RPMI8226 (cell line): ENCODE measurements at regions not wholly inside any gene's neighbourhood (a gene's known extent, or its start where the extent isn't known, plus 50 kb on each side); places are given as distances from the start of the nearest gene placed in this dataset.

Source experiments
- DNase-seq: peaks from one replicate; pipeline ENCODE4 v3.0.0-alpha.2; 2015

- no peak for DNase-seq
Measured at GRCh38 chr18:45119876-45120275, 439.2 kb downstream of the SETBP1 start.

DNA sequence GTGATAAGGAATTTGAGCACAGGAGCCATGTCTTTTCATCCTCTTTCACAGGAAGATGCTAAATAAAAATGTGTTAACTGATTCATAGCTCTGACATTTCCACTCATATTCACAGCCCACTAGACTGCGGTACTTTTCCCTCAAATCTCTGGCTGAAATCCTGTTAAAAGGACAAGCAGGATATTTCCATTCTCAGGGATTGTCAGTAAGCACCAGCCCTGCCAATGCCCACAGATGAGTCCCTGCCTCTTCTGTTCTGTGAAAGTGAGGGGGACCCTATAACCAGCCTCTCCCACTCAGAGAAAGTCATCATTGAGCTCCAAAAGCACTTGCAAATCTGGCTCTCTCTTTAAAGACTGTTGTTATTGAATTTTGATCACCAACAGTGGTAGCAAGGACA lies 440.5 kb downstream of the SETBP1 start:
- DNase-seq: no peak

DNA sequence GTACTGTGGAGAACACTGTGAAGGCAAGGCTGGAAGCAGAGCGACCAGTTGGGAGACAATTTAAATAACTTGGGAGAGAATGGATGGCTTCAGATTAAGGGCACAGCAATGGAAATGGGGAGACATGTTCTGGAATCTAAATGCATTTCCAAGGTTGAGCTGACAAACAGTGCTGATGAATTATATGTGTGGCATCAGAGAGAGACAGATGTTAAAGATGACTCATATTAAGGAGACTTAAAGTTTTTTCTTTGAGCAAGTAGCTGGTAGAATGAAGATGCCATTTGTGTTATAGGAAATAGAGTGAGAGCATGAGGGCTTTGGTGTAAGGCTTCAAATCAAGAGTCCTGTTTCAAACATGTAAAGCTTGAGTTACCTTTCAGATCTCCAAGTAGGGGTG lies 441.8 kb downstream of the SETBP1 start:
- DNase-seq: no peak

- DNase-seq: no peak
Measured at GRCh38 chr18:45127405-45127804, 446.7 kb downstream of the SETBP1 start.

GRCh38 chr18:45133276-45133675 lies 452.6 kb downstream of the SETBP1 start:
- DNase-seq: no peak

DNA sequence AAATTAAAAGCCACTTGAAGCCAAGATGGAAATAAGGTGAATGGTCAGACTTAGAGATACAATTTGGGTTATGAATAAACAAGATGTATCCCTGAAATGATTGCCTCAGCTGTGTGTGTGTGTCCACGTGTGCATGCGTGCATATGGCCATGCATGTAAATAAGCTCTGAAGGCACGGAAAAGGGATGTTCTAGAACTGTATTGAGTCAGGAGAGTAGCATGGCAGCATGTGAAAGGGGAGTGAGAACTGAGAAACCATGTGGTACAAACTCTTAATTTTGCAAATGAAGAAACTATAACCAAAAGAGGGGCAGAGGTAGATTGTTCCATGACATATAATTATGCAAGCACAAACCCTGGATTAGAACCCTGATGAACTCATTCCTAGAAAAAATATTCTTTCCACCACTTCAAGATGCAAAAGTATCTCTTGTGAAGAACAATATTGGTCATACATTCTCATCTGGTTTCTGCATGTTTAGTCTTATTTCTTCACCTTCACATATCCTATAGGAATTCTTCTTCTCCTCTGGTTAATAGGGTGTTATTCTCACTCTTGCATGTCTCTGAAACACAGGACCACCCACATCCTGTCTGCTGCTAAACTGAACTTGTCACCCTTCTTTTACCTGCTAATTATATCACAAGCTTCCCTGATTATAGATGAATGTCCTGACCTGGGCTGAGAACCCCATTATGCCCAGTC lies 455.8 kb downstream of the SETBP1 start:
- DNase-seq: no peak

- DNase-seq: no peak
Measured at GRCh38 chr18:45137087-45137419, 456.4 kb downstream of the SETBP1 start.

- DNase-seq: no peak
Measured at GRCh38 chr18:45139478-45139877, 458.8 kb downstream of the SETBP1 start.

DNA sequence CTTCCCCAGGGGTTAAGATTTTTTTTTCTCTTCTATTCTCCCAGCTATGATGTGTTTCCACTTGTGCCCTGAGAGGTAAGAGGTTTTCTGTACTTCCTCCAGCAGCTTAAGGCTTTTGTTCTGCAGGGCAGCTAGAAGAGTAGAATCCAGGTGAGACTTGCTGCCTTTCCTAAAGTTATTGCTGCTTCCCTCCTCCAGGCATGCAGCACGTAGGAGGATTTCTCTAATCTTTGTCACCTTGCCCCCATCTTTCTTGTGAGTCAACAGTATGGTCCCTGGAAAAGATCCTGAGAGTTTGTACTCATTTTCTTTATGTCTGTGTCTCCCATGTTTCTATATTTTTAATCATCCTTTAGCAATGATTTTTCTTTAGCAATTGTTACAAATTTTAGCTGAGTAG lies 462.2 kb downstream of the SETBP1 start:
- no peak for DNase-seq

GRCh38 chr18:45149712-45150111 lies 465.6 kb upstream of the SLC14A2 start:
- DNase-seq: no peak

DNA sequence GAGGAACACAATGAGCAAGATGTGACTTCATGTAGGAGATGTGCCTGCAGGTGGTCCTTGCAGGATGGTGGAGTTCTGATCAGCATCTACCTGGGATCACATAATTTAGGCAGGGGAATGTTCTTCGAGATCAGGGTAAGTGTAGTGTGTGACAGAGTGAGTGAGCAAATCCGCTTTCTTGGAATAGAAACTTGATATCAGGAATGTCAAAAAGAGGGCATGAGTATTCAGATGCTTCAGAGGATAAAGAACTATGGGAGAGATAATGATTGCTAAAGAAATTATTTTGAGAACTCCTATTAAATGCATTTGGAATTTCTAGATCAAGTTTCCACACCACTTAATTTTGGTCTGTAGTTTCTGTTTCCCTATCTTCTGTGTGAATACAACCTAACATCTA lies 463.6 kb upstream of the SLC14A2 start:
- no peak for DNase-seq

DNA sequence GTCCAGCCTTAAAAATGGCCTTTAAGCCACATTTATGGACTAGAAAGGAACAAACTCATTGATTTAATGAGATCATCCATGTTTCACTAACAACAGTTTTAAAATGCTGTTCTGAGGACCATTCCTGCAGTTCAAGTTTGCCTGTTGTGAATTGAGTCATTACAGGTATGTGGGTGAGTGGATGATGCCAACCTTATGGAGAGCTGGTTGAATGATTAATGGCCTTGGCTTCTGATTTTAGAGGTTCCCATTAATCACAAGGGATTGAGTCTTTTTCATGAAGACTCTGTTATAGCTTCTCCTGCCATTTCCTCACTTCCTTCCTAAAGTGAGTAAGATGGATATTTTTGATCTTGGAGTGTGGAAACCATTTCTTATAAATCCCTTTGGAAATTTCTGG lies 459.8 kb upstream of the SLC14A2 start:
- no peak for DNase-seq

DNA sequence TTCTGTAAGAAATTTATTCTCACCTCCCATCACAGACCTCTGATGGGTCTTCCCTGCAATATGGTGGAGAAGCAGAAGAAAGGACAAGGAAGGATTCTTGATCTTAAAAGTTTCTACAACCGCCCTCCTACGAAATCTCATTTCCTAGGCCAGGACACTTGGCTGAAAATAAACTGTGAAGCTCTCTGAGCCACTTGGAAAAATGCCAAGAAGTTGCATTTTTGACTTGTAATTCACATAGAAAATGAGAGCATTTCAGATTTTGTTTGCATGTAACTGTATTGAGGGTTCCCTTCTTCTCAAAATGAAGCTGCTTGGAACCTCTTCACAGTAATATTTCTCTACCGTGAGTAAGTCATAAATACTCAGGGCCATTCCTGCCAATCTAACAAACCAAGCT lies 458.3 kb upstream of the SLC14A2 start:
- DNase-seq: peak; percentile 21

- DNase-seq: no peak
Measured at GRCh38 chr18:45157576-45157975, 457.7 kb upstream of the SLC14A2 start.

DNA sequence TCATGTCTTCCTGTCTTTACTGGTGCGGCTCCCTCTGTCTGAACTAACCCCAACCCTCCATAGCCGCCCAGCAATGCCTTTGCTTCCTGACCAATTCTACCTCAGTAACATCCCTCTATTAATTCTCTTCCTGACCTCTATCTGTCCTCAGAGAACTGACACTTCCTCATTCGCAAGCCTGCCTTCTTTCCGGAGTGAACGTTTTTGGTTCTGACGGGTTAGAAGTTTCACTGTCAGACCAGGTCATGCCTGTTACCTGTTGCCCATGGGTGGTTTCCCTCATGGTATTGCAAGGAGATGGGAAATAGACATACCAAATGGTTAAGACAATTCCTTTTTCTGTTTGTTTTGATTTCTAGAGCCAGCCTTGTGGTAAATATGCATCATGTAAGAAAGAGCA lies 453.4 kb upstream of the SLC14A2 start:
- DNase-seq: no peak

DNA sequence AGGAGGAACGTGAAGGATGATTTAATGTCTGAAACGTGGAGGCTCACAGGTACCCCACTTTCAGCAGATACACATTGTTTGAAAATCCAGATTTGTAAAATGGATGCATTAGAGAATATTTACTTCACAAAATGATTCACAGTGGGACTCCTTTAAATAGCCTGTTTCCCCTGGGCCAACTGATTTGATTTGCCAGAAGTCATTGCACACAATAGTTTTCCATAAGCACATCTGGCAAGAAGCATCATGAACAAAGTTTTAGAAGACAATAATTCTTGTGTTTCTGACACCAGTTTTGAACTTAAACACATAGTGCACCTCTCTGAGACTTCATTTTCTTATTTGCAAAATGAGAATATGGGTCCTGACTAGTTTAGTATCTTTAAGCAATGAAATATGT lies 451.4 kb upstream of the SLC14A2 start:
- no peak for DNase-seq

GRCh38 chr18:45164551-45164950 lies 450.7 kb upstream of the SLC14A2 start:
- no peak for DNase-seq

- no peak for DNase-seq
Measured at GRCh38 chr18:45165176-45165713, 450.0 kb upstream of the SLC14A2 start.

DNA sequence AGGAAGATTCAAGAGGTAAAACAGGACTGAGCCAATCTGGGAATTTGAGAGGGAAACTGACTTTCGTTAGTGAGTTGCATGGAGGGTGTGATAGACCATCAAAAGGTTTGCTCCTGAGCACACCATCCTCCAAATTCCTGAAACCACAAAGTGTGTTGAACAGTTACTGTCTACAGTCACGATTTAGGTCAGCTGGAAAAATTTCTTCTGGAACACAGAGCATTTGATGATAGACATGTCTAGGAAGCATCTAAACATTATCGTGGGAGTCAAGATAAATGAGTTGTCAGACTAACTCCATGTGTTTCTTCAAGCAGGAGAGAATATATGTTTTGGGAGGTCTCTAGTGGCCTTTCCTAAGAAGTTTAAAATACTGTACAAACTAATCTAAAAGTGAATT lies 449.4 kb upstream of the SLC14A2 start:
- no peak for DNase-seq

GRCh38 chr18:45166341-45166835 lies 448.9 kb upstream of the SLC14A2 start:
- DNase-seq: no peak

- DNase-seq: no peak
Measured at GRCh38 chr18:45166836-45167551, 448.3 kb upstream of the SLC14A2 start.

DNA sequence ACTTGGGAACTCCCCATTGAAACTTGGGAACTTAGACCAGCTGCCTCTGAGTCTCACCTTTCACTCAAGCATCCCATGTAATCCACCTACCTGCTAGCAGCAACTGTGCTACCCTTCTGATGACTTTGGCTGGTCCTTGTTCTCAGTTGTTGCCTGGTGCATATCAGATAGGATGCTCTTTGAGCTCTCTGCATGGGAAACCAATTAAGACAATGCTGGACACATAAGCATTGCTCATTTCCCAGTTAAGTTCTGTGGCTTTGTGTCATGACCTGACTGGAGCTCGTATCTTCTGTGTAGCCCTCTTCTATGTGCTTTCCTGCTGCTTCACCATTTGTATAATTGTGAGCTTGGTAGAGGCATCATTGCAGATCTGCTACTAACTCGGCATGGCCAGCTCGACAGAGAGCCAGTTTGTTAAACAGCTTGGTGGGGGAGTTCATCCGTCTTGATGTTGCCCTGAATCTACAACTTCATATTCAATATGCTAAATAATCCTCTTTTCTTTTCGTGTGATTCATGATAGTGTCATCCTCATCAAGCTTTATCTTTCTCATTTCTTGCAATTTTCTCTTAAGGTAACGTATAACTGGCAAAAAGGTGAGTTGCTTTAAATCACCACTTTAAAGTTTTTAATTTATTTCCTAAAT lies 447.5 kb upstream of the SLC14A2 start:
- DNase-seq: no peak

DNA sequence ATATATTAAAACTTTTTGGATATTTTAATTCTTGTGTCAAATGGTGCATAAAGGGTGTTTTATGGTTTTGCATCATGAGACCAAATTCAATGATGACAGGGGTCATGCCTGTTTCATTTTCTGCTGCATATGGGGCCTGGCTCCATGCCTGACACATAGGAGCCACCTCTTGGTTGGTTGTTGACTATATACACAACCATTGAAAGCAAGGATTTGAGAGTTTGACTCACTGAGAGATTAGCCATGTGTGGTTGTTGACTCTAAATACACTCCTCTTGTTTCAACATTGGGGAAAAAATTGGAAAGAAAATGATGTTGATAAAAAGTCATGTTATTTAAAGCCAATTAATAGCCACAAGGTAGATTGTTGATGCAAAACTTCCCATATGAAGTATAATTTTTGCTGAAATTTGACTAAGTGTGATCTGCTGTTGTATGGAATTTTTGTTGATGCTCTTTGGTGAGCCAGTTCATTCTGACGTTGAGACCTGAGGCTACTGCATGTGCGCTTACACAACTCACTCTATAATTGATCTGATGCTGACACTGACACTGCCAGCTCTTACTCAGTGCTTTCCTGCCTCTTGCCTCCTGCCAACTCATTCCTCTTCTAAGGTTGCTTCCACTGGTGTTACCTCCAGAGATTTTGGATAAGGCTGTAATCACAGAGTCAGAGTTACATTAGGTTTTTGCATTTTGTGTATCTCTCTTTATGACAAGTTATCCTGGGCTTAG lies 446.2 kb upstream of the SLC14A2 start:
- no peak for DNase-seq
